Muscle layer of duodenum (tissue), 2 donors: ENCODE measurements at regions not wholly inside any gene's neighbourhood (a gene's known extent, or its start where the extent isn't known, plus 50 kb on each side); places are given as distances from the start of the nearest gene placed in this dataset.

Experiments used
- H3K27ac ChIP-seq: one replicate; pipeline ENCODE4 v1.7.0; 2013; ENCODE audit warnings: mild to moderate bottlenecking, low read length
- H3K27me3 ChIP-seq: one replicate; pipeline ENCODE4 v1.7.0; 2013; ENCODE audit warnings: low read depth, mild to moderate bottlenecking, control low read depth, low read length
- H3K36me3 ChIP-seq, 2 donors: one replicate each; pipeline ENCODE4 v1.7.0; 2013; ENCODE audit warnings: low read length in 2 of 2, control low read depth in 1 of 2, mild to moderate bottlenecking in 1 of 2; ENCODE audit not compliant: insufficient read depth in 2 of 2, control insufficient read depth in 1 of 2
- H3K4me1 ChIP-seq, 2 donors: one replicate each; pipeline ENCODE4 v1.7.0; 2013; ENCODE audit warnings: low read length in 2 of 2, mild to moderate bottlenecking in 2 of 2, control low read depth in 1 of 2, moderate library complexity in 1 of 2; ENCODE audit not compliant: insufficient read depth in 2 of 2, control insufficient read depth in 1 of 2
- H3K4me3 ChIP-seq, 2 donors: one replicate each; pipeline ENCODE4 v1.7.0; 2013; ENCODE audit warnings: low read length in 2 of 2, low read depth in 1 of 2, mild to moderate bottlenecking in 1 of 2
- H3K9me3 ChIP-seq, 2 donors: one replicate each; pipeline ENCODE4 v1.7.0; 2013; ENCODE audit warnings: low read length in 2 of 2, control low read depth in 1 of 2, mild to moderate bottlenecking in 1 of 2; ENCODE audit not compliant: control insufficient read depth in 1 of 2
- donor health status: healthy.

- Histone ChIP-seq H3K27me3 (no peaks in the 10 kb centered on the region), H3K36me3 (no peaks in the 10 kb centered on the region), H3K4me3 (no peak overlapping the region), H3K4me1 (no peaks in the 10 kb centered on the region), H3K27ac (no peak overlapping the region), H3K9me3 (no peaks in the 10 kb centered on the region)
These were observed 221.5 kb downstream of the PCDH18 start for GRCh38 chr4:137310593-137311490.

DNA sequence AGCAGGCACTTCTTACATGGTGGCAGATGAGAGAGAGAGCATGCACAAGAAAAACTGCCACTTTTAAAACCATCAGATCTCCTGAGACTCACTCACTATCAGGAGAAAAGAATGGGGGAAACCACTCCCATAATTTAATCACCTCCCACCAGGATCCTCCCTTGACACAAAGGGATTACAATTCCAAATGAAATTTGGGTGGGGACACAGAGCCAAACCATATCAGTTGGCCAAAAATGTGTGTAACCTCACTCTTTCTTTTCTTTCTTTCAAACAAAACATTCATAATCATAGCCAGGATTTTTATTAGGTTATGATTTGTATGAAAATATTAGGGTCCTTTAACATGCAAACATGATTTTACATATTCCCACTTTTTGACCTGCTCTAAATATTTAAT, 222.1 kb downstream of the PCDH18 start:
- Histone ChIP-seq H3K9me3 (no peaks in the 10 kb centered on the region), H3K27me3 (no peaks in the 10 kb centered on the region), H3K36me3 (no peaks in the 10 kb centered on the region), H3K4me3 (no peak overlapping the region), H3K4me1 (no peaks in the 10 kb centered on the region), H3K27ac (no peak overlapping the region)

GRCh38 chr4:137309424-137309823, 222.9 kb downstream of the PCDH18 start:
- H3K27ac ChIP-seq = no peak overlapping the region
- H3K4me1 ChIP-seq = no peaks in the 10 kb centered on the region
- no peak overlapping the region for H3K4me3 ChIP-seq
- no peaks in the 10 kb centered on the region for H3K27me3 ChIP-seq
- no peaks in the 10 kb centered on the region for H3K9me3 ChIP-seq
- H3K36me3 ChIP-seq = no peaks in the 10 kb centered on the region

GRCh38 chr4:137307806-137308205, 224.5 kb downstream of the PCDH18 start:
- no peak overlapping the region for H3K4me3 ChIP-seq
- H3K9me3 ChIP-seq = no peaks in the 10 kb centered on the region
- no peaks in the 10 kb centered on the region for H3K4me1 ChIP-seq
- no peaks in the 10 kb centered on the region for H3K27me3 ChIP-seq
- no peaks in the 10 kb centered on the region for H3K36me3 ChIP-seq
- no peak overlapping the region for H3K27ac ChIP-seq

- Histone ChIP-seq H3K36me3 (no peaks in the 10 kb centered on the region), H3K27ac (no peak overlapping the region), H3K4me1 (no peaks in the 10 kb centered on the region), H3K9me3 (no peaks in the 10 kb centered on the region), H3K4me3 (no peak overlapping the region), H3K27me3 (no peaks in the 10 kb centered on the region)
These were observed 231.5 kb downstream of the PCDH18 start for GRCh38 chr4:137300776-137301175.

DNA sequence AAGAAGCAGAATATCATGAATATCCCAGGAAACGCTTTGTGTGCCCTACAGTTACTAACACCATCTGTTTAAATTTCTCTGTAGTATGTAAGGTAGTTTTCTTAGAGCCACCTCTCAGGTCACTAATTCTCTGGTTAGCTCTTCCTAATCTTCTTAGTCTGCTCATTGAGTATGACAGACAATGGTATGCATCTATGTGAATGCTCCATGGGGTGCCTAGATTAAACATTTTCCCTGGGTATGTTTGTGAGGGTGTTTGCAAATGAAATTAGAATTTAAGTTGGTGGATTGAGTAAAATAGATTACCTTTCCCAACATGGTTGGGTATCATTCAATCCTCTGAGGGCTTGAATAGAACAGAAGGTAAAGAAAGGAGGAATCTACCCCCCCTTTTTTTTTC, 233.0 kb downstream of the PCDH18 start:
- H3K4me3 ChIP-seq = no peak overlapping the region
- no peak overlapping the region for H3K27ac ChIP-seq
- no peaks in the 10 kb centered on the region for H3K4me1 ChIP-seq
- no peaks in the 10 kb centered on the region for H3K27me3 ChIP-seq
- H3K36me3 ChIP-seq = no peaks in the 10 kb centered on the region
- H3K9me3 ChIP-seq = no peaks in the 10 kb centered on the region

GRCh38 chr4:137293281-137293680, 239.0 kb downstream of the PCDH18 start:
- Histone ChIP-seq H3K4me3 (no peak overlapping the region), H3K36me3 (no peaks in the 10 kb centered on the region), H3K4me1 (no peaks in the 10 kb centered on the region), H3K27me3 (no peaks in the 10 kb centered on the region), H3K27ac (no peak overlapping the region), H3K9me3 (no peaks in the 10 kb centered on the region)

GRCh38 chr4:137283737-137284136, 248.6 kb downstream of the PCDH18 start:
- H3K27me3 ChIP-seq = no peaks in the 10 kb centered on the region
- no peaks in the 10 kb centered on the region for H3K4me1 ChIP-seq
- no peak overlapping the region for H3K27ac ChIP-seq
- H3K36me3 ChIP-seq = no peaks in the 10 kb centered on the region
- no peaks in the 10 kb centered on the region for H3K9me3 ChIP-seq
- no peak overlapping the region for H3K4me3 ChIP-seq

DNA sequence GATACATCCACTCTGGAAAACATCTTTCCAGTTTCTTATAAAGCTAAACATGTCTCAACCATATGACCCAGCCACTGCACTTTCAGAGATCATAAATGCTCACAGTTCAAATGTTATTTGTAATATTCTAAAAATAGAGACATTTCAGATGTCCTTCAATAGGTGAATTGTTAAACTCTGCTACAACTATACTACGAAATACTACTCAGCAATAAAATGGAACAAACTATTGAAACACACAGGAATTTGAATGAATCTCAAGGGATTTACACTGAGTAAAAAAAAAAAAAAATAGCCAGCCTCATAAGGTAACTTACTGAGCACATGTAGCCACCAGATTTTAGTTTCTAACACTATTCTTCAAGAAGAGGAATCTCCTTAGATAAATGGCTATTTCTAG, 253.9 kb downstream of the PCDH18 start:
- Histone ChIP-seq H3K27ac (no peak overlapping the region), H3K27me3 (no peaks in the 10 kb centered on the region), H3K36me3 (no peaks in the 10 kb centered on the region), H3K9me3 (no peaks in the 10 kb centered on the region), H3K4me1 (no peaks in the 10 kb centered on the region), H3K4me3 (no peak overlapping the region)

DNA sequence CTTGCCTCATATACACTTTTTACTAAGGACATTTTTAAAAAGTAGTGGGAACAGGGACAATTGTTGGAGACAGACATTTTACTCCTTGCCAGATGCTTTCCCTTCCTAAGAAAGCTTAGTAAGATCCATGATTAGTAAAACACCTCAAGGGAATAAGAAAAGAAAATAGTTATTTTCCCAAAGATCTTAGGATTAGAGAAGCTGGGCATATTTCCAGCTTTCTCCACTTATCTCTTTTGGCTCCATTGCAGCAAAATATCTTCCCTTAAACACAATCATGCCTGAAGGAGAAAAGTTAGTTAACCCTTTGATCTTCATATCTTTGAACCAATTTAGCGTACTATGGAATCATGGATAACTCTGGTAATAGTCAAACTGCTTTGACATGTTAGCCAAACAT, 257.9 kb downstream of the PCDH18 start:
- H3K9me3 ChIP-seq = no peaks in the 10 kb centered on the region
- no peak overlapping the region for H3K4me3 ChIP-seq
- H3K36me3 ChIP-seq = no peaks in the 10 kb centered on the region
- no peaks in the 10 kb centered on the region for H3K4me1 ChIP-seq
- no peaks in the 10 kb centered on the region for H3K27me3 ChIP-seq
- no peak overlapping the region for H3K27ac ChIP-seq

GRCh38 chr4:137267024-137267423, 265.3 kb downstream of the PCDH18 start:
- H3K36me3 ChIP-seq = no peaks in the 10 kb centered on the region
- no peak overlapping the region for H3K27ac ChIP-seq
- no peaks in the 10 kb centered on the region for H3K9me3 ChIP-seq
- no peaks in the 10 kb centered on the region for H3K4me1 ChIP-seq
- H3K4me3 ChIP-seq = no peak overlapping the region
- H3K27me3 ChIP-seq = no peaks in the 10 kb centered on the region

GRCh38 chr4:137266511-137266910, 265.8 kb downstream of the PCDH18 start:
- H3K4me1 ChIP-seq = no peaks in the 10 kb centered on the region
- H3K9me3 ChIP-seq = no peaks in the 10 kb centered on the region
- no peaks in the 10 kb centered on the region for H3K27me3 ChIP-seq
- H3K27ac ChIP-seq = no peak overlapping the region
- no peaks in the 10 kb centered on the region for H3K36me3 ChIP-seq
- no peak overlapping the region for H3K4me3 ChIP-seq
